GM21447 (cell line): ENCODE measurements at regions not wholly inside any gene's neighbourhood (a gene's known extent, or its start where the extent isn't known, plus 50 kb on each side); places are given as distances from the start of the nearest gene placed in this dataset.
"Not testable (repeated sequence)": the region's sequence is repeated elsewhere in the genome, so short reads cannot be mapped to it uniquely, and the experiment has no call there.

Experiments
- ATAC-seq: cut with Tn5 transposase; IDR thresholded peaks from one replicate; pipeline ENCODE4 v1.9.1; 2021; ENCODE audit not compliant: unreplicated experiment

DNA sequence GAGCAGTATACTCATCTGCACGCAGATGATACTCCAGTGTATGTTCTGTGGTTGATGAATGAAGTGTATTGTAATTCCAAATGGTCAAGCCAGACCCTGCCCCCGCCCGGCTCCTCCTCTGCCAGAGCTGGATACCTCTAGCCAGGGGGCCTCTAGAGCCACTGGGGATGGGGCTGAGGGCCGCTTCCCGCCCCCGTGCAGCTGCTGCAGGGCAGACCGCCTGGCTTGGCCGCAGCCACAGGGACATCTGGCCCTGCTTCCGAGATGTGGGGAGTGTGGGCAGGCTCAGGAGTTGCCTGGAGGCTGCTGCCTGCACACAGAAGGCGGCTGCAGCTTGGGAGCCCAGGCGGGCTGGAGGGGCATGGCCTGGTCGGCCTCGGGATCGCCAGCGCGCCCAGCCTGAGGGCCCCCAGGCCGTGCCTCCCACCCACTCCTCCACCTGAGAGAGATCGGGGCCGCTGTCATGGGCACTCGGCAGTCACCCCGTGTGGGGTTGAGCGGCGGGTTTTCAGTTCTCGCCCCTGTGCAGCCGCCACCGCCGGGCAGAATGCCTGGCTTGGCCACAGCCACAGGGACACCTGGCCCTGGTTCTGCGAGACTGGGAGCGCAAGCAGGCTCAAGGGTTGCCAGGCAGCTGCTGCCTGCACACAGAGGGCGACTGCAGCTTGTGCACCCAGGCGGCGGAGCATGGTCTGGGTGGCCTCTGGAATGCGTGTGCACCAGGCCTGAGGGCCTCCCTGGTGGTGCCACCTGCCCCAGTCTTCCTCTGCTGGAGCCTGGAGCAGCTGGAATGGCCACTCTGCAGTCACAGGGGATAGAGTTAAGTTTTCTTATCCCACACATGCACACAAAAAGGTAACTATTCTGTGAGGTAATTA is 1643.7 kb downstream of the SPATA31A7 start:
- not testable (repeated sequence) for ATAC-seq

DNA sequence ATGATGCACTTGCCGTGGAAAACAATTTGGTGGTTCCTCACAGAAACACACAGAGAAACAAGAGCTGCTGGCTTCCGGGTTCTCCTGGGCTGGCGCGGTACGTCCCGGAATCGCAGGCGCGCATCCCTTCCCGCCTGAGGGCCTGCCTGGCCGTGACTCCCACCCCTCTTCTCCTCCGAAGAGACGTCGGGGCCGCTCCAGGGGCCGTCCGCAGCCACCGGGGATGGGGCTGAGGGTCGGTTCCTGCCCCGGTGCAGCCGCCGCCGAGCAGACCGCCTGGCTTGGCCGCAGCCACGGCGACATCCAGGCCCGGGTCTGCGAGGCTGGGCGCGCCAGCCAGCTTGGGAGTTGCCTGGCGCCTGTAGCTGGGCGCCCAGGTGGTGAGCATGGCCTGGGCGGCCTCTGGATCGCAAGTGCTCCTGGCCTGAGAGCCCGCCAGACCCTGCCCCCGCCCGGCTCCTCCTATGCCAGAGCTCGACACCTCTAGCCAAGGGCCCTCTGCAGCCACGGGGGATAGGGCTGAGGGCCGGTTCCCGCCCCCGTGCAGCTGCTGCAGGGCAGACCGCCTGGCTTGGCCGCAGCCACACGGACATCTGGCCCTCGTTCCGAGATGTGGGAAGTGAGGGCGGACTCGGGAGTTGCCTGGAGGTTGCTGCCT is 1647.5 kb downstream of the SPATA31A7 start:
- ATAC-seq, result peak; percentile 35

DNA sequence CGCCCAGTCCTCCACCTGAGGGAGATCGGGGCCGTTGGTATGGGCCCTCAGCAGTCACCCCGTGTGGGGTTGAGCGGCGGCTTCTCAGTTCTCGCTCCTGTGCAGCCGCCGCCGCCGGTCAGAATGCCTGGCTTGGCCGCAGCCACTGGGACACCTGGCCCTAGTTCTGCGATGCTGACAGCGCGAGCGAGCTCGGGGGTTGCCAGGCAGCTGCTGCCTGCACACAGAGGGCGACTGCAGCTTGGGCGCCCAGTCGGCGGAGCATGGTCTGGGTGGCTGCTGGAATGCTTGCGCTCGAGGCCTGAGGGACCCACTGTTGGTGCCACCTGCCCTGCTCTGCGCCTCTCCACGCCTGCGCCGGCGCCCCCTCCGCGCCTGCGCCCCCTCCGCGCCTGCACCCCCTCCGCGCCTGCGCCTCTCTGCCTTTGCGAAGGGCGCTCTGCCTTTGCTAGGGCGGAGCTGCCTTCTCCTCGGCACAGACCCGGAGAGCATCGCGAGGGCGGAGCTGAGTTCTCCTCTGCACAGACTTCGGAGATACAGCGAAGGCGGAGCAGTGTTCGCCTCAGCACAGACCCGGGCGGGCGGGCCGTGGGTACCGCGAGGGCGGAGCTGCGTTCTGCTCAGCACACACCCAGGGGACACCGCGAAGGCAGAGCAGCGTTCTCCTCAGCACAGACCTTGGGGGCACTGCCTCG is 1648.3 kb downstream of the SPATA31A7 start:
- peak; percentile 100 for ATAC-seq

DNA sequence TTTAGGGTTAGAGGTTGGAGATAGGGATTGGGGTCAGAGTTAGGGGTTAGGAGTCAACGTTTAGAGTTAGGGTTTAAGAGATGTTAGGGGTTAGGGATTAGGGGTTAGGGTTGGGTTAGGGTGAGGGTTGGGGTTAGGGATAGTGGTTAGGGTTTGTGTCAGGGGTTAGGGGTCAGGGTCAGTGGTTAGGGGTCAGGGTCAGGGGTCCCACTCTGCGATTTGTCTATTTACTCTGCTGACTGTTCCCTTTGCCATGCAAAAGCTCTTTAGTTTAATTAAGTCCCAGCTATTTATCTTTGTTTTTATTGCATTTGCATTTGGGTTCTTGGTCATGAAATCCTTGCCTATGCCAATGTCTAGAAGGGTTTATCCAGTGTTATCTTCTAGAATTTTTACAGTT is 1649.3 kb downstream of the SPATA31A7 start:
- not testable (repeated sequence) for ATAC-seq

DNA sequence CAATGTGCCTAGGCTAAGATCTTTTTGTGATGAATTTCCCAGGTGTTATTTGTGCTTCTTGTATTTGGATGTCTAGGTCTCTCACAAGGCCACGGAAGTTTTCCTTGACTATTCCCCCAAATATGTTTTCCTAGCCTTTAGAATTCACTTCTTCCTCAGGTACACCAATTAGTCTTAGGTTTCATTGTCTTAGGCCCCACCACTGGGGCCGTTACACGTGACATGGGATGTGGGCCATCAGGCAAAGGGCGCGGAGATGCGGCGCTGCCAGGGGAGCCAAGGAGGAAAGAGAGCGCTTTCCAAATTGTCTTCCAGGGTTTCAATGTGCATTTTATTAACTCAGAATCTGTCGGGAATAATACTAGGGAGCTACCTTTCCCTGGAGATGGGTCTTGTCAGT is 1653.3 kb downstream of the SPATA31A7 start:
- ATAC-seq, result not testable (repeated sequence)

DNA sequence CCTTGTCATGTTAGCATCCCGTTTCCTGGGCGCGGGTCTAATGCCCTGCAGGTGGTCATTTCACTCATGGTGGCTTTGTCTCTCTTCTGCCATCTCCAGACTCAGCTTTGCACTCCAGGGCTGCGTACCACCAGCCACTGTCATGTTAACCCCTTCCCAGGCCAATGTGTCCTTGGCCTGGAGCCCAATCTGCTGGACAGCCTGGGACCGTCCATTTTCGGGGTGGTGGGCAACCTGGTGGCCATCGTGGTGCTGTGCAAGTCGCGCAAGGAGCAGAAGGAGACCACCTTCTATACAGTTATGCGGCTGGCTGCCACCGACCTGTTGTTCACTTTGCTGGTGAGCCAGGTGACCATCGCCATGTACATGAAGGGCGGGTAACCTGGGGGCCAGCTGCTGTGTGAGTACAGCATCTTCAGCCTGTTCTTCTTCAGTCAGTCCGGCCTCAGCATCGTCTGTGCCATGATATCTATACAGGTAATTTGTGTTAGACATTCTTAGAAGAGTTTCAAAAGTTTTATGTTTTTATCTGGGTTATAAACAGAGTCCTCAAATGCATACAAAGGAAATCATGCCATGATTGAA is 1654.0 kb downstream of the SPATA31A7 start:
- not testable (repeated sequence) for ATAC-seq

DNA sequence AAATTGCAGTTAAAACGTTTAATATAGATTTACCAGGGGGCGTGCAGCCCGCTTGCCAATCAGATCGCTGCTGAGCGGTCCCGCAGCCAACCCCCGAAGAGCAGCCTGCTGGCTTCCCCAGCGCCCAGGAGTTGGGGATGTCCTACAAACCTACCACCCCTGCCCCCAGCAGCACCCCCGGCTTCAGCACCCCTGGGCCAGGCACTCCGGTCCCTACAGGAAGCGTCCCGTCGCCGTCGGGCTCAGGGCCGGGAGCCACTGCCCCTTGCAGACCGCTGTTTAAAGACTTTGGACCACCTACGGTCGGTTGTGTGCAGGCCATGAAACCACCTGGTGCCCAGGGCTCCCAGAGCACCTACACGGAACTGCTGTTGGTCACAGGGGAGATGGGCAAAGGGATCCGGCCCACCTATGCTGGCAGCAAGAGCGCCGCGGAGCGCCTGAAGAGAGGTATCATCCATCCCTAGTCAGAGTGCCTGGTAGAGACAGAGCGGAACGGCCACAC is 1654.9 kb downstream of the SPATA31A7 start:
- ATAC-seq, result not testable (repeated sequence)

DNA sequence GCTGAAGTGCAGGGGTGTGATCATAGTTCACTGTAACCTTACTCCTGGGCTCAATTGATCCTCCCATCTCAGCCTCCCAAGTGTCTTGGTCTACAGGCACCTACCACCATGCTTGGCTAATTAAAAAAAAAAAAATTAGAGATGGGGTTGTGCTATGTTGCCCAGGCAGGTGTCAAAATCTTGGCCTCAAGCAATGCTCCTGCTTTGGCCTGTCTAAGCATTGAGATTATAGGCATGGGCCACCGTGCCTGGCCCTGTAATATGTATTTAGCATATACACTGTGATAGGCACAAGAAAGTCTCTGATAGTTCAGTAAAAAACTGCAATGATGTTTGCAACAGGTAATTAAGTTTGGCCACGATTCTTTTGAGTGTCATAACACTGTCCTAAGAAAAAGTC is 1658.4 kb downstream of the SPATA31A7 start:
- not testable (repeated sequence) for ATAC-seq

DNA sequence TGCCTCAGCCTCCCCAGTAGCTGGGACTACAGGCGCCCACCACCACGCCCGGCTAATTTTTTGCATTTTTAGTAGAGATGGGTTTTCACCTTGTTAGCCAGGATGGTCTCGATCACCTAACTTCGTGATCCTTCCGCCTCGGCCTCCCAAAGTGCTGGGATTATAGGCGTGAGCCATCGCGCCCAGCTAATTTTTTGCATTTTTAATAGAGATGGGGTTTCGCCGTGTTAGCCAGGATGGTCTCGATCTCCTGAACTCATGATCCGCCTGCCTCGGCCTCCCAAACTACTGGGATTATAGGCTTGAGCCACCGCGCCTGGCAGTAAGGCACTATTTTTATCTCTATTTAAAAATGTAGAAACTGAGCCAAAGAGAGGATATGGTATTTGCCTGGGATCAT is 1660.2 kb downstream of the SPATA31A7 start:
- not testable (repeated sequence) for ATAC-seq

DNA sequence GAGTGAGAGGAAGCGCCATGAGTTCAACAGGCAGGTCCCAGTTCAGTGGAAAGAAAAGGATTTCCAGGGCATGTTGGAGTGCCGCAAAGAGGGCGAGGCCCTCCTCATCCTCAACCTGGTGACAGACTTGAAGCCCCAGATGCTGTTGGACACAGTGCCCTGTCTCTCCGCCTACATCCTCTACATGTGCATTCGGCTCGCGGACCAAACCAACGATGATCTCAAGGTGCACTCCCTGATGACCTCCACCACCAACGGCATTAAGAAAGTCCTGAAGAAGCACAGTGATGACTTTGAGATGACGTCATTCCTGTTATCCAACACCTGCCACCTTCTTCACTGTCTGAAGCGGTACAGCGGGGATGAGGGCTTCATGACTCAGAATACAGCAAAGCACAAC is 1667.4 kb downstream of the SPATA31A7 start:
- ATAC-seq, result not testable (repeated sequence)

DNA sequence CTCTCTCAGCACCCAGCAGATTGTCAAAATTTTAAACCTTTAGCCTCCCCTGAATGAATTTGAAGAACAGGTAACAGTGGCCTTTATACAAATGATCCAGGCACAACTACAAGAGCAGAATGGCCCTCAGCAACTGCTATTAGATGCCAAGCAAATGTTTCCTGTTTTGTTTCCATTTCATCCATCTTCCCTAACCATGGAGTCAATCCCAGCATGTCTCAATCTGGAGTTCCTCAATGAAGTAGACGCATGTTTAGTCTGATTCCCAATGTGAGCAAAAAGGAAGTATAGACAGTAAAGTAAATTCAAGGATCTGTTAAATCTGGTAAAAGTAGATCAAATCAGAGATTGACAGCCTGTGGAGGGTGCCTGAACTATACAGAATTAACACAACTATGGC is 1668.4 kb downstream of the SPATA31A7 start:
- ATAC-seq, result not testable (repeated sequence)

DNA sequence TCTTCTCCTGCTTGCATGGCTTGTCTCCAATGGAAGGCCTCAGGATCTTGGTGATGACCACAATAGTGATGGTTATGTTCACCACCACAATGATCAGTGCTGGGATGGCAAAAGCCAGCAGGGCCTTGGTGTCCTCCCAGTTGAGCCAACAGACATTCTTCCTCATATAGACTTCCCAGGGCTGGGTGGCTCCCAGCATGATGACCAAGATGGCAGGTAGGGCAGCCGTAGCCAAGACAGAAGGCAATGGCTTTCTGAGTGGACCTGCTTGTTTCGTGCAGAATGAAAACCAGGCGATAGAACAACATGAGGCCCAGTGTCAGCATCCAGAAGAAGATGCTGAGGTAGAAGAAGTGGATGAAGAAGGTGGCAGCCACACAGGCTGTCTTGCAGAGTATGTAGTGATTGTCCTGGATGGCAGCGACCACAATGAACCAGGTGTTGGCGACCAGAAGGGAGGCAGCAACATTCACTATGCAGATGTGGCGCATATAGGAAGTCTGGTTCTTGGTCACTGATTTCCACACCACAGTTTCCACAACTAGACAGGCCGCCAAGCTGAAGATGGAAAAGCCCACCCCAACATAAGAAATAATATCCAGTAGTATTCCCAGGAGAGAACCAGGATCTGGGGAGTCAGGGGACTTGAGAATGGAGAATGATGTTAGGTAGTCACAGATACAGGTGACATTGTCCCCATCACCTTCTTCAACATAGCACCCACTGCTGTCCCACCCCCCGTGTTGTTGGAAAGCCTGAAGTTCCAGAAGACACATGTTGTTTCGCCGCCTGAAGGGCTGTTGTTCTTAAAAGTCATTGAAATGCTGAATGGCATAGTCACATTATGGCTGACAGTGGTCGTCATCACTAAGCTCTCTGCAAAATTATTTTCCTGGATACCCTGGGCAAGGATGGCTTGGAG is 1671.4 kb downstream of the SPATA31A7 start:
- not testable (repeated sequence) for ATAC-seq

DNA sequence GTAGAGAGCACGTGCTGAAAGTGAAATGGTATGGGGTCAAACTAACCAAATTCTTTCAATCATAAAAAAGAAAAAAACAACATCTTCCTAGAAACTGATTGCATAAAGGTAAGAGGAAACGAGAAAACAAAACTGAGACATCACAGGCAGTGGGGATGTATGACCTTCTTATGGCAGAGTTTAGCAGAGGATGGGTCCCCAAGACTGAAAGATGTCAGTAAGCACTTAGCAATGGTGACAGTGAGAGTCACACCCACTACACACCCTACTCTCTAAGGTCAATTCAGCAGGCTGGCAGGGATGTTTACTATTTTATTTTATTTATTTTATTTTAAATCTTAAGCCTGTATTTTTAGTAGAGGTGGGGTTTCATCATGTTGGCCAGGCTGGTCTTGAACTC is 1672.3 kb downstream of the SPATA31A7 start:
- ATAC-seq, result not testable (repeated sequence)

DNA sequence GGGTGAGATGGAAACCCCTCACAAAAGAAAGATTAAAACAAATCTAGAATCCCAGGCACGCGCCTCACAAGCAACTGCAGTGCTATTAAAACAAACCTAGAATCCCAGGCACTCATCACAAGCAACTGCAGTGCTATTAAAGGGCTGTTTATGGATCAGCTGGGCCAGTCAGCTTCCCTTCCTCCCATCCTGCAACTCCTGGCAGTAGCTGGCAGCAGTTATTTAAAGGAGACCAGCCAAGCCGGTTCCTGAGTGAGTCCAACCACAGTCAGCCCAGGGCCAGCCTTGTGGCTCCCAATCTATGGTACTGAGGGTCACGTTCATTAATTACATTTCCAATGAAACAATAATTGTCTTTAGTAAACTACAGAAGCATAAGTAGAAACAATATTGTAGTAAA is 1673.5 kb downstream of the SPATA31A7 start:
- ATAC-seq, result not testable (repeated sequence)

DNA sequence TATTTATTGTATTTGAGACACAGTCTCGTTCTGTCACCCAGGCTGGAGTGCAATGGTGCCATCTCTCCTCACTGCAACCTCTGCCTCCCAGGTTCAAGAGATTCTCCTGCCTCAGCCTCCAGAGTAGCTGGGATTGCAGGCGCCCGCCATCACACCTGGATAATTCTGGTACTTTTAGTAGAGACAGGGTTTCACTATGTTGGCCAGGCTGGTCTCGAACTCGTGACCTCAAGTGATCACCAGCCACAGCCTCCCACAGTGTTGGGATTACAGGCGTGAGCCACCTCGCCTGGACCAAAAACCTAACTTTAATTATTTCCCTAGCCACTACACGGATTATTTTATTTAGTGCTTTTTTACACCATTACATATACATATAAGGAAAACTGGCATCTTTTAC is 1674.0 kb downstream of the SPATA31A7 start:
- ATAC-seq, result not testable (repeated sequence)

DNA sequence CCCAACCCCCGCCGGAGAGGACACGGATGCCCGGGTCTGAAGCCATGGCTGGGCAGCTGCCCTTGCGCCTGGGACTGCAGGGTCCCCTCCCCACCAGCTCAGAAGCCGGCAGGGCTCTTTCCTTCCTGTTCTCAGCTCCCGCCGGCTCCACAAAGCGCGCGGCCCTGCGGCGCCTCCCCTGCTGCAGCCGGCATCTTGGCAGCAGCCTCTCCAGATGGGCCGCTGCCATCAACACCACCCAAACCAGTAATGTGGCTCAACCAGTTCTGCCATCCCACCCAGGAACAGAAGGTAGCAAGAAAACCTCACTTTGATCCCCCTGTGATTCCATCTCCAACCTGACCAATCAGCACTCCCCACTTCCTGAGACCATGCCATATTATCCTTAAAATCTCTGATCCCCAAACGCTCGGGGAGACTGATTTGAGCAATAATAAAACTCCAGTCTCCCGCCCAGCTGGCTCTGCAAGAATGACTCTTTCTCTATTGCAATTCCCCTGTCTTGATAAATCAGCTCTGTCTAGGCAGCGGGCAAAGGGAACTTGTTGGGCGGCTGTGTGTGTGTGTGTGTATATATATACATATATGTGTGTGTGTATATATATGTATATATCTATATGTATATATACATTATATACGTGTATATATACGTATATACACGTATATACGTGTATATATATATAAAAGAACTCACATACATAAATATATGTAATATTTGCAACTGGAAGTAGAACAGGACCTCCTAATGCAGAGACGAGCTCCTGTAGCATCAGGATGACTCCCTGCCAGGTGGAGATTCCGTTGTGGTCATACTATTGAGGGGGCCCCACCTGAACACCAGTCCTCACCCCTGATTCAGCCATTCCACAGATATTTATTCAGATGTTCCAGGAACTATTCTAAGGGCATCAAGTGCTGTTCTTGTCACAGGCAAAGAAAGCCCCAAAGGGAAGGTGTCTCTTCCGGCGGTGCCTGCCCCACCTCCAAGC is 1674.9 kb downstream of the SPATA31A7 start:
- not testable (repeated sequence) for ATAC-seq

DNA sequence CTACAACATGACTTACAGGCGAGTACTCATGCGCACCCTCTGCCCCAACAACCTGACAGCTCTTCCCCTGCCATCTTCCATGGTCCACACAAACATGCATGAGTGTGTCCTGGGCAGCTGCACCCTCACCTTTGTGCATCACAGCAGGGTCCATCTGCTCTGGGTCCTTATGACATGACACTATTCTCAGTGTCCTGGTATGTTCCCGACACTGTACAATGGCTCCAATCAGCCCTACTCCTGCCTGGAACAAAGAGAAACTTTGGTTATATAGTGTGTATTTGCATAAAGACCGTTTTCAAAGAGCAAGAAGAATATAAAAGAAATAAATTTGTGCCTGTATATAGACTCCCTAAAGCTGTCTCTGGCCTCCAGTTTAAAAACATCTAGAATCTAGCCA is 1679.2 kb downstream of the SPATA31A7 start:
- ATAC-seq, result not testable (repeated sequence)

DNA sequence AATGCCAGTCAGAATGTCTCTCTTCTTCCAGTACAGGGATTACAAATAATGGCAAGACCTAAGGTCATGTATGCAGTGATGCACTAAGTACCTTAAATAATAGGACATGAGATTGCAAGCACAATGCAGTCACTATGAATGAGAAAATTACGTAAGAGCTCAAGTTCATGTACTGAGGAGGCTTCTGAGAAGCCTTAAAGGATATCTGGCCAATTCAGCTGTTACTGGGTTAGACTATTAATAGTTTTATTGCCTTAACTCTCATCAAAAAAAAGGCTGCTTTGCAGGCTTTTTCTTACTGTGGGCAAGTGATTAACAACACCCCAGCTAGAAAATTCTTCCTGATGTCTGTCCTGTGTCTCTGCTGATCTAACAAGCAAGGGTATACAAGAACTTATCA is 1681.9 kb downstream of the SPATA31A7 start:
- not testable (repeated sequence) for ATAC-seq

DNA sequence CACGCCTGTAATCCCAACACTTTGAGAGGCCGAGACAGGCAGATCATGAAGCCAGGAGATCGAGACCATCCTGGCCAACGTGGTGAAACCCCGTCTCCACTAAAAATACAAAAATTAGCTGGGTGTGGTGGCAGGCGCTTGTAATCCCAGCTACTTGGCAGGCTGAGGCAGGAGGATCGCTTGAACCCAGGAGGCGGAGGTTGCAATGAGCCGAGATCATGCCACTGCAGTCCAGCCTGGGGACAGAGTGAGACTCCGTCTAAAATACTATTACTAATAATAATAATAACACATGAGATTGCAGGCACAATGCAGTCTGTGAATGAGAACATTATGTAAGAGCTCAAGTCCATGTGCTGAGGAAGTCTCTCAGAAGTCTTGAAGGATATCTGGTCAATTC is 1684.4 kb downstream of the SPATA31A7 start:
- ATAC-seq, result not testable (repeated sequence)
